ENCODE measurements at regions not wholly inside any gene's neighbourhood (a gene's known extent, or its start where the extent isn't known, plus 50 kb on each side); places are given as distances from the start of the nearest gene placed in this dataset.

GRCh38 chr17:68709461-68709860 lies 108.3 kb upstream of the FAM20A start:
- TF ChIP-seq CTCF (conservative IDR thresholded peaks at IDR 0.05 in 1 of 2, IDR thresholded peaks at IDR 0.05 in 1 of 2; ENCODE audit: extremely low read depth in 1 of 2, insufficient read depth in 1 of 2, low read depth in 1 of 2, low read length in 2 of 2) (no peak), EZH2 (IDR thresholded peaks at IDR 0.05; ENCODE audit: borderline replicate concordance, low read length) (no peak)

Measured in mammary epithelial cell (primary cell).